ENCODE measurements at regions not wholly inside any gene's neighbourhood (a gene's known extent, or its start where the extent isn't known, plus 50 kb on each side); places are given as distances from the start of the nearest gene placed in this dataset.

DNA sequence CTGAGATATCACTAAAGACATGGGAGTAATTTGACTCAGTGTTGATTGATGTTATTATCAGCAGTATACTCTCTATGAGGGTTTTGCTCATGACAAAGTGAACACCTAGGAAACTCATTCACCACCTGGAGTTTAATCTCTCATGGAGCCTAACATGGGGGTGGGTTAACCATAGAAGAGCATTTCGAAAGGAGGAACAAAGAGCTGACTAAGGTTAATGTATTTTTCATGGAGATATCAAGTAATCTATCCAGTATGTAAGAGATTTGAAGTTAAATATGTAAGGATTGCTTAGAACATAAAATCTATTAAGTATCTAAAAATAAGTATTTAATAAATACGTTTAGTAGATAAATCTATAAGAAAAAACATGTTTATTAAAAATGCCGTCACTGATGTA is 917.8 kb downstream of the EPHA4 start:
- TF ChIP-seq POLR2A (IDR thresholded peaks at IDR 0.05) (no peak), CTCF (IDR thresholded peaks at IDR 0.05 in 8 of 11, conservative IDR thresholded peaks at IDR 0.05 in 3 of 11) (no peak), POLR2AphosphoS5 (IDR thresholded peaks at IDR 0.05) (no peak)
- WGBS, 5 donors = 80 to 88% (median 84%) methylated on average over 3 of the region's 3 CpGs
- no peak overlapping the region for H3K4me3 ChIP-seq
- H3K27me3 ChIP-seq (replicated peaks in 1 of 7) = no peaks in the 10 kb centered on the region
- DNase-seq = no peak
- no peak overlapping the region for H3K27ac ChIP-seq
- no peaks in the 10 kb centered on the region for H3K4me1 ChIP-seq
- H3K9me3 ChIP-seq = no peaks in the 10 kb centered on the region
- intact Hi-C loops (cut with DNase I; ENCODE audit: low total_unique reads) = no loop called here
- no peaks in the 10 kb centered on the region for H3K36me3 ChIP-seq

DNA sequence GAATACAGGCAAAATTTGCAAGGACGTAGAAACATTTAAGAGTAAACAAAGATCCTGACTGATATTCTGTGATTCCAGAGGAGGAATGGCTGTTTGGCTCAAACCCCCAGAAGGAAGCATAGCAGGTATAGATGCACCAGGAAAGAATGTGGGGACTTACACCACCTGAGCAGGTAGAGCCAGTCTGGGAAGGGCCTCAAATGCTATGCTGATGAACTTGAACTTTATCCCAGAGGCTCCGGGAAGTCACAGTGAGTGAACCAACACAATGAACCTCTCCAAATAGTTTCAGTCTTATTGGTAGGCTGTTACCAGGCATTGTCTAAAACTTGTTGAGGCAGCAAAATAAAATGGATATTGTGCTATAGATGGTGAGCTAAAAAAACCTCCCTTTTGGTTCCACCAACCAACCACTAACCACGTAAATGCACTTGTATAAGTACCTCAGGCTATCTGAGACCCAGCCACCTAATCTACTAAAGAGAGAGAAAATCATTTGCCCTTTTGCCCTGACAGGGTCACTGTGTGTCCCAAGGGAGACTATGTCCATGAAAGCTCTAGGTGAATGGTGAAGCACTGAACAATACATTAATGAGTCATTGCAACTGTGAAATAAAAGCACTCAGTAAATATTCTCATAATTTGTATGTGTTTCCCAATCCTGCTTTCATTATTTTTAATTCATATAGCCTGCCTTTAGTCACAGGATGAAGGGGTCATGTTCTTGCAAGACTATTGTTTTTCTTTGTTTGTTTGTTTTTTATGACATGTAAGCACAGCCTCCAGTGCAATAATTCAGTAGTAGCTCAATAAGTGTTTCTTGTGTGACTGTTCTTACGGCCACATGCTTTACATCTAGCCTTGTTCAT is 911.6 kb downstream of the EPHA4 start:
- 55 to 79% (median 68%) methylated on average over 4 of the region's 4 CpGs for WGBS, 5 donors
- H3K4me3 ChIP-seq = no peak overlapping the region
- no peak for DNase-seq

DNA sequence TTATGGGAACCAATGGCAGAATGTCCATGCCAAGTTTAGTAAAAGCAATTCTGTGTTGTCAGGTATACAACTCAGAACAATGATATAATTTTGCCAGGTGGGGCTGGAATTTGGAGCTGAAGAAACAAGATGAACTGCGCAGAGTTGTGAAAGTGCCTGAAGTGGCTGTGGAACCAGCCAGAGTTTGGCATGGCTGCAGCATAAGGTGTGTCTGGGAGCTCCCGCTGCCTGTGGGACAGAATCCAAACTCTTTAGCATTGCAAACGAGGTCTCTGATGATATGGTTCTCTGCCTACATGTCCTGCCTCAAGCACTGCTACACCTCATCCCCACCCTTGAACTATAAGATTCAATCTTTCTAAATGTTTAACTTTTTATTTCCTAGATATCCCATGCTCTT is 909.7 kb downstream of the EPHA4 start:
- DNase-seq = no peak
- H3K4me1 ChIP-seq = no peaks in the 10 kb centered on the region
- WGBS, 5 donors = 81 to 90% (median 85%) methylated on average over 3 of the region's 3 CpGs
- H3K36me3 ChIP-seq = no peaks in the 10 kb centered on the region
- no peak overlapping the region for H3K27ac ChIP-seq
- TF ChIP-seq CTCF (IDR thresholded peaks at IDR 0.05 in 8 of 11, conservative IDR thresholded peaks at IDR 0.05 in 3 of 11) (no peak), POLR2AphosphoS5 (IDR thresholded peaks at IDR 0.05) (no peak), POLR2A (IDR thresholded peaks at IDR 0.05) (no peak)
- no peaks in the 10 kb centered on the region for H3K27me3 ChIP-seq (replicated peaks in 1 of 7)
- intact Hi-C loops (cut with DNase I; ENCODE audit: low total_unique reads) = no loop called here
- no peak overlapping the region for H3K4me3 ChIP-seq
- no peaks in the 10 kb centered on the region for H3K9me3 ChIP-seq

More for the DNA sequence above, 911.6 kb downstream of the EPHA4 start:
- Histone ChIP-seq H3K36me3 (no peaks in the 10 kb centered on the region), H3K4me1 (no peaks in the 10 kb centered on the region), H3K27ac (no peak overlapping the region), H3K9me3 (no peaks in the 10 kb centered on the region), H3K27me3 (replicated peaks in 1 of 7) (no peaks in the 10 kb centered on the region)
- TF ChIP-seq CTCF (IDR thresholded peaks at IDR 0.05 in 8 of 11, conservative IDR thresholded peaks at IDR 0.05 in 3 of 11) (no peak), POLR2AphosphoS5 (IDR thresholded peaks at IDR 0.05) (no peak), POLR2A (IDR thresholded peaks at IDR 0.05) (no peak)
- intact Hi-C loops (cut with DNase I; ENCODE audit: low total_unique reads) = no loop called here

GRCh38 chr2:220663065-220663464 is 909.0 kb downstream of the EPHA4 start:
- TF ChIP-seq POLR2A (IDR thresholded peaks at IDR 0.05) (no peak), CTCF (IDR thresholded peaks at IDR 0.05 in 8 of 11, conservative IDR thresholded peaks at IDR 0.05 in 3 of 11) (no peak), POLR2AphosphoS5 (IDR thresholded peaks at IDR 0.05) (no peak)
- no peaks in the 10 kb centered on the region for H3K36me3 ChIP-seq
- intact Hi-C loops (cut with DNase I; ENCODE audit: low total_unique reads) = no loop called here

More at GRCh38 chr2:220663065-220663464, 909.0 kb downstream of the EPHA4 start:
- no peaks in the 10 kb centered on the region for H3K27me3 ChIP-seq (replicated peaks in 1 of 7)
- no peak for DNase-seq
- H3K4me3 ChIP-seq = no peak overlapping the region
- H3K27ac ChIP-seq = no peak overlapping the region
- H3K9me3 ChIP-seq = no peaks in the 10 kb centered on the region
- no peaks in the 10 kb centered on the region for H3K4me1 ChIP-seq
